Activated CD4-positive, alpha-beta T cell treated with anti-CD3 and anti-CD28 coated beads for 36 hours (primary cell): ENCODE measurements at regions not wholly inside any gene's neighbourhood (a gene's known extent, or its start where the extent isn't known, plus 50 kb on each side); places are given as distances from the start of the nearest gene placed in this dataset.

Experiments
- ATAC-seq: fragments of 200-7000 bp; cut with Tn5 transposase; one replicate; pipeline ENCODE4 v1.10.0; 2021; ENCODE audit warnings: mild to moderate bottlenecking, moderate library complexity
- CTCF ChIA-PET: fragments of 350-600 bp; sonication (Branson Sonifier 250); formaldehyde crosslinking; loops from one replicate; lab custom pipeline; 2021; ENCODE audit warnings: antibody characterized with exemption; lab: Charles Lee
- POLR2A ChIA-PET: fragments of 350-600 bp; sonication (Branson Sonifier 250); formaldehyde crosslinking; loops from one replicate; lab custom pipeline; 2021; ENCODE audit warnings: antibody characterized with exemption, inconsistent platforms; lab: Charles Lee
- DNase-seq: peaks from one replicate; pipeline ENCODE4 v3.0.0-alpha.2; 2020
- H3K27ac Mint-ChIP-seq: one replicate; pipeline ENCODE4 v1.8.0; 2021; ENCODE audit warnings: mixed read lengths
- H3K27me3 Mint-ChIP-seq: one replicate; pipeline ENCODE4 v1.8.0; 2021; ENCODE audit warnings: mixed read lengths
- H3K36me3 Mint-ChIP-seq: one replicate; pipeline ENCODE4 v1.8.0; 2021; ENCODE audit warnings: low read depth, mixed read lengths
- H3K4me1 Mint-ChIP-seq: one replicate; pipeline ENCODE4 v1.8.0; 2021; ENCODE audit warnings: mixed read lengths
- H3K4me3 Mint-ChIP-seq: one replicate; pipeline ENCODE4 v1.8.0; 2021; ENCODE audit warnings: mild to moderate bottlenecking, moderate library complexity, mixed read lengths
- H3K9me3 Mint-ChIP-seq: one replicate; pipeline ENCODE4 v1.8.0; 2021; ENCODE audit warnings: low read depth, mixed read lengths
- intact Hi-C, 2 experiments: fragments of 100-400 bp; cut with DNase I in 1 of 2; cut with micrococcal nuclease in 1 of 2; formaldehyde crosslinking; loops; one replicate each; pipeline versions ENCODE4 v1.14.2 to v1.15.1; 2022 to 2024; cut with DNase I, micrococcal nuclease

DNA sequence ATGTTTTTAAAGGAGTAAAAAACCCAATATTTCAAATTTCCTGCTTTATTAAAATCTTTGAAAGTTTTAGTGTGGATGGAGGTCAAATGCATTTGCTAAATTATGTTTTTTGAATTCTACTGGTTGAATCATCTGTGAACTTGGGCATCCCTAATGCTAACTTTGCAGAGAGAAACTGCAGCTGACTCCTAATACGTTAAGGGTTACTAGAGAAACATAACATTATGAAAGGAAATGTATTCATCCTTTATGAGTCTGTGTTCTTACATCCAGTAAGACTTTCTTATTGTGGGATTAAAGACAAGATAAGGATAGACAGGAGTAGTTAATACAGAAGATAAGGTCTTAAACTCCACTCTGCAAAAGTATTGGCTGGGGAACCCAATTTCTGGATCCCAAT, 140.6 kb downstream of the FAM124B start:
- Mint-ChIP-seq H3K36me3 (no peaks in the 10 kb centered on the region), H3K4me3 (no peak overlapping the region), H3K27ac (no peak overlapping the region), H3K27me3 (peaks cover 17% of the 10 kb centered on the region), H3K9me3 (no peaks in the 10 kb centered on the region), H3K4me1 (peaks cover 7% of the 10 kb centered on the region)
- POLR2A ChIA-PET, result no interaction called here
- CTCF ChIA-PET, result no interaction called here
- intact Hi-C loops, result no loop called here
- no peak for ATAC-seq
- no peak for DNase-seq

DNA sequence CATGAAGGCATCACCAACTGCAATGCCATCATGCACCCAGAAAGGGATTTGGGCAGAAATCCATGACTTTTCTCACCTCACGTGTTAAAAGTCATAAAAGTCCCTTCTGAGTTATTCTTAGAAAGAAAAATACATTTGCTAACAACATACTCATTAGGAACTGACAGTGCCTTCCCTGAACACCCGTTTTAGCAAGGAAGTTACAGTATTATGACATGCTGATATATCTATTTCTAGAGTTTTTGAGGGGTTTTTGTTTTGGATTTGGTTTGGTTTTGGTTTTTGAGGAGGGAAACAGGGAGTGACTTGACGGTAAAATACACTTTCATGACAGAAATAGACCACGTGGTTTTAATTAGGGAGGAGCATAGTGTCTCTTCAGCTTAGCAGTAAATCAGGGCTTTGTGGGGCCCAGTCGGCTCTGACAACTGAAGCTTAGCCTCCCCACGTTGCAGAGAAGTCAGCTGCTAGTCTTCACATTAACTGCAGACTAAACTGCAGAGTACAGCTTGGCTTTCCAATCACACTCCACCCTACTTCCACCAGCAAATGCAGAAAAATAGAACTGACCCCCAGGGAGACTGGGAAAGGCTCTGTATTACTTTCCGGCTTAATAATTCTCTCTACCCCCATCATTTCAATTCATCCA, 141.4 kb downstream of the FAM124B start:
- ATAC-seq, result peak; percentile 33
- Mint-ChIP-seq H3K36me3 (no peaks in the 10 kb centered on the region), H3K9me3 (no peaks in the 10 kb centered on the region), H3K27ac (no peak overlapping the region), H3K4me1 (peaks cover 7% of the 10 kb centered on the region), H3K4me3 (no peak overlapping the region), H3K27me3 (peaks cover 15% of the 10 kb centered on the region)
- intact Hi-C loops, result no loop called here
- CTCF ChIA-PET, result no interaction called here
- POLR2A ChIA-PET, result no interaction called here
- DNase-seq, result peak; percentile 13

DNA sequence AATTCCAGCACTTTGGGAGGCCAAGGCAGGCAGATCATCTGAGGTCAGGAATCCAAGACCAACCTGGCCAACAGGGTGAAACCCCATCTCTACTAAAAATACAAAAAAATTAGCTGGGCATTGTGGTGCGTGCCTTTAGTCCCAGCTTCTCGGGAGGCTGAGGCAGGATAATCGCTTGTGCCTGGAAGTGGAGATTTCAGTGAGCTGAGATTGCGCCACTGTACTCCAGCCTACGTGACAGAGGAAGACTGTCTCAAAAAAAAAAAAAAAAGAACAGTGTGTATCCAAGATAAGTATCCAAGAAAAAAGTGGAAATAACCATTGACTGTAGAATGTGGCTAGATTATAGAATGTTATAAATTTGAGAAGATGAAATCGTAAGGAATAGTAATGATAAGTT, 142.1 kb downstream of the FAM124B start:
- CTCF ChIA-PET, result no interaction called here
- DNase-seq (no peak), ATAC-seq (no peak)
- Mint-ChIP-seq H3K4me3 (no peak overlapping the region), H3K27me3 (peaks cover 10% of the 10 kb centered on the region), H3K36me3 (no peaks in the 10 kb centered on the region), H3K4me1 (peaks cover 7% of the 10 kb centered on the region), H3K27ac (no peak overlapping the region), H3K9me3 (no peaks in the 10 kb centered on the region)
- POLR2A ChIA-PET, result no interaction called here
- intact Hi-C loops, result no loop called here

DNA sequence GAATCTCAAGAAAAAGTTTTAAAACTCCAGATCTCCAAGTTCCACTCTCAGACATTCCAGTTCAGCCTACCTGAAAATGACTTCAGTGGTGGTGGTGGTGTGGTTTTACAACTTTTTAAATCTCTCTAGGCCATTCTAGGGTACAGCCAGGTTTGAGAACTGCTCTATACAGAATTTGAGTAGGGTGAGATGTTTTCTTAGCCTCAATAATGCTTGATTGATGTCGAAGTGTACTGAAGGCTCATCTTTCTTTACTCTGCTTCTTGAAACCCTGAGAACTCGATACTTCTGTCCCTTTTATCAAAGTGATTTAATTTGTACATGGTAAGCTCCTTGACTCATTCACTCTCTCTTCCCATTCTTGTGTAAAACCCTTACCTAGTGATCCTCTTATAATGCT, 143.8 kb downstream of the FAM124B start:
- Mint-ChIP-seq H3K4me1 (peaks cover 7% of the 10 kb centered on the region), H3K9me3 (no peaks in the 10 kb centered on the region), H3K4me3 (no peak overlapping the region), H3K27me3 (peaks cover 10% of the 10 kb centered on the region), H3K36me3 (no peaks in the 10 kb centered on the region), H3K27ac (no peak overlapping the region)
- intact Hi-C loops, result no loop called here
- ChIA-PET POLR2A (no interaction called here), CTCF (interaction anchor here (1.7 kb wide), 1 partner anchor 264 kb away, joined by 4 read pairs; no protein-coding TSS in a partner anchor)
- DNase-seq (no peak), ATAC-seq (no peak)

DNA sequence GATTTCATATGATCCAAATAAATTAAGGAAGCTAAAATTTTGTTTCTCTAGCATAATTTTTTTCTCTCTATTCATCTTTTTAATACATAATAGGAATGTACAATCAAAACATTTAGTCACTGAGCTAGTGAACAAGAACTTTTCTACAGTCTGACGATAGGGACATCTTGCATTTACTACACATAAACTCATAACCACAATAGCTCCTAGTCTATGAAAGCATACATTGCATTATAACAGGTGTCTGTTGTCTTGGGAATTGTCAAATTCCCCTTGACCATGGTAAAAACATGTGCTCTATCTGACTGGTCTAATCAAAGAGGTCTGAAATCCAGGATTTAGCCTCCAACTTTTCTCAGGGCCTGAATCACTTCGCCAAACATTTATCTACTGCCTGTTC, 144.8 kb downstream of the FAM124B start:
- no peak for ATAC-seq
- POLR2A ChIA-PET, result no interaction called here
- Mint-ChIP-seq H3K4me3 (no peak overlapping the region), H3K36me3 (no peaks in the 10 kb centered on the region), H3K27me3 (peaks cover 10% of the 10 kb centered on the region), H3K9me3 (no peaks in the 10 kb centered on the region), H3K4me1 (peaks cover 7% of the 10 kb centered on the region), H3K27ac (no peak overlapping the region)
- no peak for DNase-seq
- CTCF ChIA-PET, result interaction anchor here (0.5 to 1.7 kb wide), 4 partner anchors 18 to 1286 kb away, joined by 3 to 4 read pairs (median 4); no protein-coding TSS in a partner anchor
- intact Hi-C loops, result no loop called here

DNA sequence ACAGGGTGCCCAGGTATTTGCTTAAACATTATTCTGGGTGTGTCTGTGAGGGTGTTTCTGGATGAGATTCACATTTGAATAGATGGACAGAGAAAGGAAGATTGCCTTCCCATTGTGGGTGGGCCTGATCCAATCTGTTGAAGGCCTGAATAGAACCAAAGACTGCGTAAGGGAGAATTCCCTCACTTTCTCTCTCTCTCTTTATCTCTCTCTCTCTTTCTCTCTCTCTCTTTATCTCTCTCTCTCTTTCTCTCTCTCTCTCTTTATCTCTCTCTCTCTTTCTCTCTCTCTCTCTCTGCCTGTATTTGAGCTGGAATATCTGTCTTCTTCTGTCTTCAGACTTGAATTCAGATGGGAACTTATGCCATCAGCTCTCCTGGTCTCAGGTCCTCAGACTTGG, 148.4 kb downstream of the FAM124B start:
- H3K27ac Mint-ChIP-seq, result no peak overlapping the region

DNA sequence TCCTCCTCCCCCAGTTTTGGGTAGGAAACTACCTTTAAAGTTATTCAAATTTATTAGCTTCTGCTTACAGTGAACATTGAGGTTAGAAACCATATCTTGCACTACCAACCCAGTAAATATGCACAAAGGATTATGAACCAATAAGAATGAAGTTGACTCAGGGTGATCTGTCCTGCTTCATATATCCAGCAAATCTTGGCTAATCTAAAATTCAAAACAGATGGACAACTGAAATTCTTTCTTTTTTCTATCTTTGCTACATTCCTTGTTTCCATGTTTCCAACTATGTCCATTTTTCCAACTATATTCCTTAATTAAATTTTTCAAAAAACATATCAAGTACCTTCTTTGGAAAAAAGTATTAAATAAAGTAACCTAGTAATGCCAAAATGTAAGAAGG, 149.3 kb downstream of the FAM124B start:
- ATAC-seq (no peak), DNase-seq (no peak)
- H3K36me3 Mint-ChIP-seq, result no peaks in the 10 kb centered on the region
- H3K4me1 Mint-ChIP-seq, result peaks cover 3% of the 10 kb centered on the region
- H3K27ac Mint-ChIP-seq, result no peak overlapping the region
- ChIA-PET CTCF (no interaction called here), POLR2A (no interaction called here)
- H3K9me3 Mint-ChIP-seq, result no peaks in the 10 kb centered on the region
- no peak overlapping the region for H3K4me3 Mint-ChIP-seq
- H3K27me3 Mint-ChIP-seq, result peaks cover 9% of the 10 kb centered on the region
- intact Hi-C loops, result no loop called here

More for the DNA sequence above, 148.4 kb downstream of the FAM124B start:
- no peak overlapping the region for H3K4me3 Mint-ChIP-seq
- no peaks in the 10 kb centered on the region for H3K9me3 Mint-ChIP-seq
- CTCF ChIA-PET, result interaction anchor here (1.0 kb wide), 1 partner anchor 30 kb away, joined by 3 read pairs; no protein-coding TSS in a partner anchor
- no peaks in the 10 kb centered on the region for H3K36me3 Mint-ChIP-seq
- DNase-seq, result no peak
- peaks cover 9% of the 10 kb centered on the region for H3K27me3 Mint-ChIP-seq
- H3K4me1 Mint-ChIP-seq, result peaks cover 3% of the 10 kb centered on the region
- intact Hi-C loops, result no loop called here
- POLR2A ChIA-PET, result no interaction called here
- no peak for ATAC-seq

DNA sequence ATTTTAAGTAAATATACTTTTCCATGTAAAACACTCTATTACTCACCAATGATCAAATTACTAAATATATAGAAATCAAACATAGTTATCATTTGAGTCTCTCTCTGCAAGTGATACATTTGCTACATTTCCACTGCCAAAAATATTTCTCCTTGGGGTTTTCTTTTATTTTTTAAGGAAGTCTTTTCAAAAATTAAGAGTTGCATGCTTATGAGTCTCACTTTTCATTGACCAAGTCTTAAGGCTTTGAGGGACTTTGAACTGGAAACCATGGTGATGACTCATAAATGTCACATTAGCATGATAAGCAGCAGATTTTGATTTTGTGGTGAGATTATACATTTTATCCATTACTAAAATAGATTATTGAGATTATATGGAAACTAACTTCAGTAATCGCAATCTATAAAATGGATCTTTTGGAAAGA, 152.9 kb downstream of the FAM124B start:
- no peaks in the 10 kb centered on the region for H3K9me3 Mint-ChIP-seq
- H3K4me3 Mint-ChIP-seq, result no peak overlapping the region
- DNase-seq (no peak), ATAC-seq (no peak)
- H3K27me3 Mint-ChIP-seq, result peaks cover 4% of the 10 kb centered on the region
- intact Hi-C loops, result no loop called here
- H3K36me3 Mint-ChIP-seq, result no peaks in the 10 kb centered on the region
- H3K4me1 Mint-ChIP-seq, result peaks cover 3% of the 10 kb centered on the region
- POLR2A ChIA-PET, result no interaction called here
- CTCF ChIA-PET, result interaction anchor here (1.6 kb wide), 1 partner anchor 38 kb away, joined by 3 read pairs; no protein-coding TSS in a partner anchor
- H3K27ac Mint-ChIP-seq, result no peak overlapping the region

DNA sequence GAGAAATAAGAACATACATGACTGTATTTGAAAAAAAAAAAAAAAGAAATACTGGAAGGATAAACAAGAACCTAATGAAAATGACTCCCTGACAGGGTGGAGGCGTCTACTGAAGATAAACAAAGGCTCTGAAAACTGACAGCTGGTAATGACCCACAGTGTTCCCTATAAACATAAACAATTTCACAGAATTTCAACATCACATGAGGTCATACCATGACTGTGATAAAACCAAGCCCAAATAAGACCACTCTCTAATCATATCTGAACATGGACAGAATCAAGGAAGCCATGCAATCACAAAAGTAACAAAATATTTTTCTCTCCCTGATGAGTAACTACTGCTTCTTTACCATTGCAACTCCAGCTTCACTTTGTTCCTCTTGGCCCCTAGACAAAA, 159.3 kb downstream of the FAM124B start:
- CTCF ChIA-PET, result no interaction called here
- Mint-ChIP-seq H3K27me3 (peaks cover 11% of the 10 kb centered on the region), H3K4me3 (no peak overlapping the region), H3K4me1 (no peaks in the 10 kb centered on the region), H3K36me3 (no peaks in the 10 kb centered on the region), H3K9me3 (no peaks in the 10 kb centered on the region), H3K27ac (no peak overlapping the region)
- intact Hi-C loops, result no loop called here
- POLR2A ChIA-PET, result no interaction called here
- no peak for ATAC-seq
- no peak for DNase-seq

DNA sequence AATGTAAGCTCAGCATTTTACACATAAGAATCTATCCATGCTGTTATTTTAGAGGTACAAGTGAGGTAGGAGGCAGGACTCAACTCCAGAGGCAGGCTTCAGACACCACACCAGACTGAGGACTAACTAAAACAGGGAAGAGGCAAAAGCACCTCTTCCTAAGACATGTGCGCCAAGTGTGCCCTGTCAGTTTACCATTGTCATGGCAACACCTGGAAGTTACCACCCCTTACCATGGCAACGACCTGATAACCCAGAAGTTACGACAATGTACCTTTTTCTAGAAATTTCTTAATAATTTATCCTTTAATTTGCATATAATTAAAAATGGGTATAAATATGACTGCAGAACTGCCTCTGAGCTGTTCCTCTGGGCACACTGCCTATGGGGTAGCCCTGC, 160.1 kb downstream of the FAM124B start:
- intact Hi-C loops, result no loop called here
- DNase-seq (no peak), ATAC-seq (no peak)
- Mint-ChIP-seq H3K4me3 (no peak overlapping the region), H3K36me3 (no peaks in the 10 kb centered on the region), H3K4me1 (no peaks in the 10 kb centered on the region), H3K9me3 (peaks cover 3% of the 10 kb centered on the region), H3K27ac (no peak overlapping the region), H3K27me3 (peaks cover 11% of the 10 kb centered on the region)
- ChIA-PET POLR2A (no interaction called here), CTCF (no interaction called here)

DNA sequence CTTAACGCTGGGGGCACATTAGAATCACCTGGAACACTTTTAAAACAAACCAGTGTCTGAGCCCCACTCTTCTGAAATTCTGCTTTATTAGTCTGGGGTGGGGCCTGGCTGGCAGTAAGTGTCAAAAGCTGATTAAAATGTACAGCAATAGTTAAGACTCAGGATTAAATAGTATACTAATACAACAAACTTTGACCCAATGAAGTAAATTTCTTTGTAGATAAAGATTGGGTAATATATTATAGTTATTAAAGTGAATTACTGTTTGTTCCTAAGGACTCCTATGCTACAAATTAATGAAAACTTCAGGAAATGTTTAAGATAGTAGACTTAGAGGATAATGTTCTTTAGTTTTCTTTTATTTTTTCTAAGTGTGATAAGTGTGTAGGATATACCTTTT, 160.9 kb downstream of the FAM124B start:
- no peaks in the 10 kb centered on the region for H3K4me1 Mint-ChIP-seq
- intact Hi-C loops, result no loop called here
- H3K27ac Mint-ChIP-seq, result no peak overlapping the region
- POLR2A ChIA-PET, result no interaction called here
- H3K4me3 Mint-ChIP-seq, result no peak overlapping the region
- H3K27me3 Mint-ChIP-seq, result peaks cover 14% of the 10 kb centered on the region
- no peaks in the 10 kb centered on the region for H3K36me3 Mint-ChIP-seq
- CTCF ChIA-PET, result no interaction called here
- ATAC-seq (no peak), DNase-seq (no peak)
- H3K9me3 Mint-ChIP-seq, result peaks cover 7% of the 10 kb centered on the region

DNA sequence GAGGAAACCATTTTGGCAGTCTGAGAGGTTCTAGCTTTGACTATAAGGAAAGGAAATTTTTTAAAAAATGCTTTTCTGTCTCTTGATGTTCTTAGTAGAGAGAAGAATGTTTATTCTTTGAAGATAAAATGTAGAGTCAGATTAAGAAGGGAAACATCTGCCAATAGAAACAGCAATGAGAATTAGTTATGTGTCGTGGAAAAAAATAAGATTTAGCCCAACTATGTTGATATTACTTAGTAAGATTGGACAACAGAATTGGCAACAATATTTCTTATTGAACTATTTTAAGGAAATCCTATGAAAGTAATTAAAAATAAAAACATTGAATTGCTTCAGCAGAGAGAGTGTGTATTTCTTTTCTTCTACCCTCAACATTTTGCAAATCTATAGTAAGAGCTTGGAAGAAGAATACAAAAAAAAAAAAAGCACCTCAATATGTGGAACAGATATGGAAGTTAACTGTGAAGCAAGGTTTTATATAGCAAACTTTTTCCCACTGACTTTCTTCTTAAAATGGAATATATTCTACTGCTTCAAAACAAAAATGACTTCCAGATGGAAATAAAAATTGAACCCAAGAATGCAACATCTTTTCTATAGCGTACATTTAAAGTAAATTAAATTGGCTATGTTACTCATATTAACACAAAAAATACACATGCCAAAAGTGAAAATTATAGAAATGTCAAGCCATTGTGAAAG, 177.9 kb downstream of the FAM124B start:
- H3K4me3 Mint-ChIP-seq, result no peak overlapping the region
- POLR2A ChIA-PET, result no interaction called here
- H3K27me3 Mint-ChIP-seq, result peaks cover 17% of the 10 kb centered on the region
- H3K4me1 Mint-ChIP-seq, result peaks cover 3% of the 10 kb centered on the region
- CTCF ChIA-PET, result interaction anchor here (1.2 kb wide), 1 partner anchor 61 kb away, joined by 3 read pairs; no protein-coding TSS in a partner anchor
- H3K36me3 Mint-ChIP-seq, result no peaks in the 10 kb centered on the region
- intact Hi-C loops, result no loop called here
- ATAC-seq (no peak), DNase-seq (no peak)
- H3K9me3 Mint-ChIP-seq, result no peaks in the 10 kb centered on the region
- no peak overlapping the region for H3K27ac Mint-ChIP-seq
